NOMO-1 treated with dmso at 0.1 percent for 144 hours (cell line): ENCODE measurements at regions not wholly inside any gene's neighbourhood (a gene's known extent, or its start where the extent isn't known, plus 50 kb on each side); places are given as distances from the start of the nearest gene placed in this dataset.

Experiments
- DNase-seq: peaks from one replicate; lab custom pipeline; 2025; ENCODE audit not compliant: unreplicated experiment; lab: John Stamatoyannopoulos, UW

GRCh38 chr1:220979371-220979770 is 100.1 kb downstream of the HLX start:
- DNase-seq: no peak

GRCh38 chr1:220982686-220983085 is 103.4 kb downstream of the HLX start:
- no peak for DNase-seq

GRCh38 chr1:220983877-220984635 is 104.8 kb downstream of the HLX start:
- DNase-seq: no peak

GRCh38 chr1:220990427-220991339 is 111.4 kb downstream of the HLX start:
- no peak for DNase-seq

GRCh38 chr1:220991506-220991905 is 112.3 kb downstream of the HLX start:
- DNase-seq: no peak

GRCh38 chr1:220991959-220992704 is 112.9 kb downstream of the HLX start:
- no peak for DNase-seq

- DNase-seq: no peak
These were observed 113.4 kb downstream of the HLX start for GRCh38 chr1:220992705-220993052.

GRCh38 chr1:220994671-220995070 is 115.4 kb downstream of the HLX start:
- no peak for DNase-seq

- no peak for DNase-seq
These were observed 118.5 kb downstream of the HLX start for GRCh38 chr1:220997791-220998190.

- DNase-seq: peak; percentile 90
These were observed 120.9 kb downstream of the HLX start for GRCh38 chr1:220999872-221000863.

GRCh38 chr1:221001167-221001566 is 121.9 kb downstream of the HLX start:
- no peak for DNase-seq

GRCh38 chr1:221002601-221003000 is 123.4 kb downstream of the HLX start:
- no peak for DNase-seq

GRCh38 chr1:221011145-221011544 is 131.9 kb downstream of the HLX start:
- DNase-seq: no peak

- no peak for DNase-seq
These were observed 132.9 kb downstream of the HLX start for GRCh38 chr1:221012120-221012519.

- no peak for DNase-seq
These were observed 134.7 kb downstream of the HLX start for GRCh38 chr1:221013691-221014660.

GRCh38 chr1:221015159-221015790 is 136.0 kb downstream of the HLX start:
- peak; percentile 13 for DNase-seq

- peak; percentile 24 for DNase-seq
These were observed 137.5 kb downstream of the HLX start for GRCh38 chr1:221016751-221017150.

GRCh38 chr1:221018414-221018813 is 139.2 kb downstream of the HLX start:
- no peak for DNase-seq

GRCh38 chr1:221022331-221022730 is 143.1 kb downstream of the HLX start:
- DNase-seq: no peak
